Right lobe of liver (tissue), 4 donors: ENCODE measurements at regions not wholly inside any gene's neighbourhood (a gene's known extent, or its start where the extent isn't known, plus 50 kb on each side); places are given as distances from the start of the nearest gene placed in this dataset.
"Not testable (repeated sequence)": the region's sequence is repeated elsewhere in the genome, so short reads cannot be mapped to it uniquely, and the experiment has no call there.

Source experiments
- CTCF ChIP-seq, 4 donors: fragments of 200-600 bp in 3 of 4; fragments of 450-650 bp in 1 of 4; IDR thresholded peaks; one replicate each; pipeline versions ENCODE4 v1.5.1 to v1.8.0; 2016 to 2022; ENCODE audit warnings: antibody characterized with exemption in 4 of 4, mild to moderate bottlenecking in 2 of 4
- POLR2A ChIP-seq: fragments of 450-650 bp; IDR thresholded peaks from one replicate; pipeline ENCODE4 v1.6.1; 2017; ENCODE audit warnings: antibody characterized with exemption, mild to moderate bottlenecking
- donor health status: DM: no; HTN: no; CAD: no.
- donor health status: DM: no; HTN: no; CAD: no.
- donor health status: DM: no; HTN: yes; CAD: no.

GRCh38 chrY:3980812-3981211, 401.9 kb downstream of the TGIF2LY start:
- TF ChIP-seq CTCF (IDR thresholded peaks at IDR 0.05); POLR2A: not testable (repeated sequence)
